ENCODE measurements at regions not wholly inside any gene's neighbourhood (a gene's known extent, or its start where the extent isn't known, plus 50 kb on each side); places are given as distances from the start of the nearest gene placed in this dataset.
"Not testable (repeated sequence)": the region's sequence is repeated elsewhere in the genome, so short reads cannot be mapped to it uniquely, and the experiment has no call there.

- no peaks in the 10 kb centered on the region for H3K4me1 ChIP-seq
- no peak for TF ChIP-seq CTCF (IDR thresholded peaks at IDR 0.05)
- H3K27ac ChIP-seq, result no peak overlapping the region
- DNase-seq, result no peak
- H3K36me3 ChIP-seq, result no peaks in the 10 kb centered on the region
- H3K27me3 ChIP-seq (ENCODE audit: low read depth), result no peaks in the 10 kb centered on the region
- H3K9me3 ChIP-seq, result no peaks in the 10 kb centered on the region
- no peak for ATAC-seq
- intact Hi-C loops (cut with DNase I), result no loop called here
- H3K4me3 ChIP-seq, result no peak overlapping the region
Measured at GRCh38 chr17:72472106-72472505, 351.3 kb downstream of the SOX9 start.

- H3K9me3 ChIP-seq; H3K36me3 ChIP-seq; intact Hi-C loops (cut with DNase I); H3K4me3 ChIP-seq; H3K27me3 ChIP-seq (ENCODE audit: low read depth); DNase-seq; ATAC-seq; H3K27ac ChIP-seq; H3K4me1 ChIP-seq: not testable (repeated sequence)
Measured at GRCh38 chr17:72472853-72473390, 352.1 kb downstream of the SOX9 start.

GRCh38 chr17:72474243-72474642 is 353.4 kb downstream of the SOX9 start:
- Histone ChIP-seq H3K27me3 (ENCODE audit: low read depth) (no peaks in the 10 kb centered on the region), H3K36me3 (no peaks in the 10 kb centered on the region), H3K4me1 (no peaks in the 10 kb centered on the region), H3K4me3 (no peak overlapping the region), H3K27ac (no peak overlapping the region), H3K9me3 (no peaks in the 10 kb centered on the region)
- ATAC-seq (no peak), DNase-seq (no peak)
- intact Hi-C loops (cut with DNase I), result no loop called here
- TF ChIP-seq CTCF (IDR thresholded peaks at IDR 0.05), result no peak

- H3K4me3 ChIP-seq, result no peak overlapping the region
- H3K27ac ChIP-seq, result no peak overlapping the region
- intact Hi-C loops (cut with DNase I), result no loop called here
- DNase-seq (no peak), ATAC-seq (no peak)
- TF ChIP-seq CTCF (IDR thresholded peaks at IDR 0.05), result no peak
- H3K27me3 ChIP-seq (ENCODE audit: low read depth), result no peaks in the 10 kb centered on the region
- no peaks in the 10 kb centered on the region for H3K9me3 ChIP-seq
- no peaks in the 10 kb centered on the region for H3K4me1 ChIP-seq
- H3K36me3 ChIP-seq, result no peaks in the 10 kb centered on the region
Measured at GRCh38 chr17:72474719-72475477, 354.1 kb downstream of the SOX9 start.

GRCh38 chr17:72476134-72476533 is 355.3 kb downstream of the SOX9 start:
- Histone ChIP-seq H3K27ac (no peak overlapping the region), H3K4me3 (no peak overlapping the region), H3K36me3 (no peaks in the 10 kb centered on the region), H3K4me1 (no peaks in the 10 kb centered on the region), H3K9me3 (no peaks in the 10 kb centered on the region), H3K27me3 (ENCODE audit: low read depth) (no peaks in the 10 kb centered on the region)
- ATAC-seq (no peak), DNase-seq (no peak)
- intact Hi-C loops (cut with DNase I), result no loop called here
- TF ChIP-seq CTCF (IDR thresholded peaks at IDR 0.05), result no peak

- no peak overlapping the region for H3K27ac ChIP-seq
- TF ChIP-seq CTCF (IDR thresholded peaks at IDR 0.05), result no peak
Measured at GRCh38 chr17:72476575-72476986, 355.8 kb downstream of the SOX9 start.

More at GRCh38 chr17:72476575-72476986, 355.8 kb downstream of the SOX9 start:
- H3K4me3 ChIP-seq, result no peak overlapping the region
- DNase-seq (no peak), ATAC-seq (no peak)
- H3K9me3 ChIP-seq, result no peaks in the 10 kb centered on the region
- H3K27me3 ChIP-seq (ENCODE audit: low read depth), result no peaks in the 10 kb centered on the region
- intact Hi-C loops (cut with DNase I), result no loop called here
- H3K36me3 ChIP-seq, result no peaks in the 10 kb centered on the region
- no peaks in the 10 kb centered on the region for H3K4me1 ChIP-seq
